Right lobe of liver (tissue), 4 donors: ENCODE measurements at regions not wholly inside any gene's neighbourhood (a gene's known extent, or its start where the extent isn't known, plus 50 kb on each side); places are given as distances from the start of the nearest gene placed in this dataset.

Experiments
- POLR2A ChIP-seq: fragments of 450-650 bp; IDR thresholded peaks from one replicate; pipeline ENCODE4 v1.6.1; 2017; ENCODE audit warnings: antibody characterized with exemption, mild to moderate bottlenecking
- TF ChIP-seq, protein P1 (sequence below), 4 donors: fragments of 200-600 bp in 3 of 4; fragments of 450-650 bp in 1 of 4; IDR thresholded peaks; one replicate each; pipeline versions ENCODE4 v1.5.1 to v1.8.0; 2016 to 2022; ENCODE audit warnings: antibody characterized with exemption in 4 of 4, mild to moderate bottlenecking in 2 of 4
- donor health status: DM: no; HTN: no; CAD: no.
- donor health status: DM: no; HTN: no; CAD: no.
- donor health status: DM: no; HTN: yes; CAD: no.

DNA sequence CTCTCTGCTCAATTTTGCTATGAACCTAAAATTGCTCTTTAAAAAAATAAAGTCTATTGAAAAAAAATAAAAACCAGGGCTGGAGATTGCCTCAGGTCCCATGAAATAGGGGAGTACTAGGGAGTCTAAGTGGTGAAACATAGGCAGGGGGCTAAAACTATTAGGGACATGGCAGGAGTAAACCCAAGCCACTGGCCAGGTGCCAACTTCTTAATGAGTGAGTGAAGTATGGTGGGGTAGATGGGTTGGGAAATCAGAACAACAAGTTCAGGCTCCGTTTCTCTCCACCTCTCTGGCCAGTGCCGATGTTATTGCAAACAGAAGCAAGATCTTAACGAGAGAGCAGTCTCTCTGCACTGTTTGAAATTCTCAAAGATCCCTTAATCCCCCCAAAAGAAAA lies 322.4 kb upstream of the CDH5 start:
- no peak for TF ChIP-seq POLR2A
- TF ChIP-seq, protein P1, sequence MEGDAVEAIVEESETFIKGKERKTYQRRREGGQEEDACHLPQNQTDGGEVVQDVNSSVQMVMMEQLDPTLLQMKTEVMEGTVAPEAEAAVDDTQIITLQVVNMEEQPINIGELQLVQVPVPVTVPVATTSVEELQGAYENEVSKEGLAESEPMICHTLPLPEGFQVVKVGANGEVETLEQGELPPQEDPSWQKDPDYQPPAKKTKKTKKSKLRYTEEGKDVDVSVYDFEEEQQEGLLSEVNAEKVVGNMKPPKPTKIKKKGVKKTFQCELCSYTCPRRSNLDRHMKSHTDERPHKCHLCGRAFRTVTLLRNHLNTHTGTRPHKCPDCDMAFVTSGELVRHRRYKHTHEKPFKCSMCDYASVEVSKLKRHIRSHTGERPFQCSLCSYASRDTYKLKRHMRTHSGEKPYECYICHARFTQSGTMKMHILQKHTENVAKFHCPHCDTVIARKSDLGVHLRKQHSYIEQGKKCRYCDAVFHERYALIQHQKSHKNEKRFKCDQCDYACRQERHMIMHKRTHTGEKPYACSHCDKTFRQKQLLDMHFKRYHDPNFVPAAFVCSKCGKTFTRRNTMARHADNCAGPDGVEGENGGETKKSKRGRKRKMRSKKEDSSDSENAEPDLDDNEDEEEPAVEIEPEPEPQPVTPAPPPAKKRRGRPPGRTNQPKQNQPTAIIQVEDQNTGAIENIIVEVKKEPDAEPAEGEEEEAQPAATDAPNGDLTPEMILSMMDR (IDR thresholded peaks at IDR 0.05): no peak
